ENCODE measurements at regions not wholly inside any gene's neighbourhood (a gene's known extent, or its start where the extent isn't known, plus 50 kb on each side); places are given as distances from the start of the nearest gene placed in this dataset.

- TF ChIP-seq ZNF462 (CRISPR knock-in tag; IDR thresholded peaks at IDR 0.05) (no peak), ZNF114 (CRISPR knock-in tag; IDR thresholded peaks at IDR 0.05) (no peak), EZH2 (IDR thresholded peaks at IDR 0.05; ENCODE audit: low read depth, unreplicated experiment) (no peak)
These were observed 201.2 kb downstream of the FOXD4L6 start (continued) for GRCh38 chr9:40927260-40927631.

GRCh38 chr9:40926404-40927259, 201.8 kb downstream of the FOXD4L6 start:
- no peak for DNase-seq (ENCODE audit: low spot score)
- Histone ChIP-seq H2AFZ (no peak overlapping the region), H3K4me1 (ENCODE audit: insufficient read depth) (no peaks in the 10 kb centered on the region), H3K4me3 (no peak overlapping the region), H3K4me2 (no peak overlapping the region), H3F3A (replicated peaks; ENCODE audit: low read depth) (no peaks in the 10 kb centered on the region), H4K20me1 (replicated peaks; ENCODE audit: insufficient read depth) (no peaks in the 10 kb centered on the region; the same call in 1 of the 2 replicates), H3K9me2 (ENCODE audit: insufficient read depth) (peaks cover 27% of the 10 kb centered on the region), H3K36me3 (ENCODE audit: insufficient read depth) (peaks cover 36% of the 10 kb centered on the region), H3K27ac (ENCODE audit: low read depth) (no peak overlapping the region), H3K27me3 (ENCODE audit: insufficient read depth) (peaks cover 100% of the 10 kb centered on the region), H3K79me2 (replicated peaks; ENCODE audit: insufficient read depth) (no peaks in the 10 kb centered on the region)
- no peak overlapping the region for H3K27ac Mint-ChIP-seq
- no peak overlapping the region for H3K4me3 Mint-ChIP-seq
- peaks cover 70% of the 10 kb centered on the region for H3K36me3 Mint-ChIP-seq (ENCODE audit: low read depth)
- H3K27me3 Mint-ChIP-seq (ENCODE audit: insufficient read depth, low read depth, poor library complexity), result peaks cover 89% of the 10 kb centered on the region
- no peaks in the 10 kb centered on the region for H3K4me1 Mint-ChIP-seq
- no peak for ATAC-seq
- TF ChIP-seq EZH2 (IDR thresholded peaks at IDR 0.05; ENCODE audit: low read depth, unreplicated experiment), result no peak
- TF ChIP-seq ZNF114 (CRISPR knock-in tag; IDR thresholded peaks at IDR 0.05), result no peak
- TF ChIP-seq EZH2phosphoT487 (IDR thresholded peaks at IDR 0.05; ENCODE audit: unreplicated experiment), result no peak
- TF ChIP-seq REST (IDR thresholded peaks at IDR 0.05; ENCODE audit: unreplicated experiment), result no peak
- no peak for TF ChIP-seq ZNF331 (CRISPR knock-in tag; IDR thresholded peaks at IDR 0.05; ENCODE audit: low read depth)
- TF ChIP-seq CREB1 (CRISPR knock-in tag; IDR thresholded peaks at IDR 0.05; ENCODE audit: low read depth), result no peak
- peaks cover 99% of the 10 kb centered on the region for H3K9me3 Mint-ChIP-seq
